GM18873 (cell line): ENCODE measurements at regions not wholly inside any gene's neighbourhood (a gene's known extent, or its start where the extent isn't known, plus 50 kb on each side); places are given as distances from the start of the nearest gene placed in this dataset.
"Not testable (repeated sequence)": the region's sequence is repeated elsewhere in the genome, so short reads cannot be mapped to it uniquely, and the experiment has no call there.

Source experiments
- ATAC-seq: cut with Tn5 transposase; IDR thresholded peaks from one replicate; pipeline ENCODE4 v1.9.1; 2021; ENCODE audit warnings: mild to moderate bottlenecking, moderate library complexity, moderate number of reproducible peaks; ENCODE audit not compliant: unreplicated experiment, low FRiP score

DNA sequence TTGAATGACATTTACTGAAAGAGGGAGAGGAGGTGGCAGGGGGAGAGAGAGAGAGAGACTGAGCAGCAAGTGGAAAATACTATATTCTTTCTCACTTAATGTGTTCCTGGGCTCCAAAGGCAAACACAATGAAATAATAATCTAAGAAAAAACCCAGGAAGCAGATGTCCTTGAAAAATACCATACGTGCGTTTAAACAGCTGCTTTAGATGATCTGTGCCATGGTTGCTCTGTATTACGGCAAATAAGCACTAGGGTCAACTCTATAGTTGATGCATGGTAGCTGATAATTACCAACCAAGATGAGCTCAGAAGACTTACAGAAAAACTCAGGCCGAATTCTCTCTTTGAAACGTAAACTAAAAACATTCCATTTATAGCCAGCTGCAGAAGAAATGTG, 410.3 kb upstream of the TBL1XR1 start:
- ATAC-seq: no peak

DNA sequence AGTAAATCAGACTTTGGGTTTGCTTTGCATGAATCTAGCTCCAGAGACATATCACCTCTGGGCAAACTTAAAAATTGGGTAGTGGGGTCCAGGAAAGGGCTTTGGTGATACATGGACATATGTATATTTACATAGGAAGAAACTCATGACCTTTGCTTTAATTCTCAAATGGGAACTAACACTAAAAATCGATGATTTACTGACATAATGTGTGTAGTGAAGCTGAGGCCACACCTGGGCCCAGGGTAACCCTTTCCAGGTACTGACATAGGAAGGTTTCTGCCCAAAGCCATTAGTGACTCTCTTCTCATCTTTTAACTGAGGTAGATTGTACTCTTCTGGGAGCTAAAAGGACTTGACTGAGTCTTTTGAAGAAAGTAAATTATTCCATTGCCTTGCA, 411.2 kb upstream of the TBL1XR1 start:
- ATAC-seq: no peak

DNA sequence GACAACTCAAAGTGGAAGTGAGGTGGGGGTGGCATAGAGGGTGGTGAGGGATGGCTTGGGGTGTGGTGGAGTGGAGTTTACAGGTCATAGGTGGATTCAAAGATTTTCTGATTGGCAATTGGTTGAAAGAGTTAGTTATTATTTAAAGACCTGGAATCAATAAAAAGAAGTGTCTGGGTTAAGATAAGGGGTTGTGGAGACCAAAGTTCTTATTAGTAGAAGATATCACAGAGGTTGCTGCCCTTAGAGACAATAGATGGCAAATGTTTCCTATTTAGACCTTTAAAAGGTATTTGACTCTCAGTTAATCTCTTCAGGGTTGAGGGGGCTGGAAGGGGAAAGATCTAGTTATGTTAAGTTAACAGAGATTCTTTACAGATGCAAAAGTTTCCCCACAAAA, 412.3 kb upstream of the TBL1XR1 start:
- no peak for ATAC-seq

DNA sequence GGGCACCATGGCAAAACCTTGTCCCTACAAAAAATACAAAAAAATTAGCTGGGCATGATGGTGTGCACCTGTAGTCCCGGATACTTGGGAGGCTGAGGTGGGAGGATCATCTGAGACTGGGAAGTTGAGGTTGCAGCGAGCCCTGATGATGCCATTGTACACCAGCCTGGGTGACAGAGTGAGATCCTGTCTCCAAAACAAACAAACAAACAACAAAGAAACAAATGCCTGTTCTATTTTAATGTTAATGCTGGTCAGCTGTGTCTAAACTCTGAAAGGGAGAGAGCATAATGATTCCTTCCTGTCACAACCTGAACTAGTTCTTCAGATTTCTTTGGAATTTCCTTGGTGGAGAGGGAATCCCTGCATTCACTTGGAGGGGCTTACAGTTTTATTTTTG, 413.0 kb upstream of the TBL1XR1 start:
- no peak for ATAC-seq

DNA sequence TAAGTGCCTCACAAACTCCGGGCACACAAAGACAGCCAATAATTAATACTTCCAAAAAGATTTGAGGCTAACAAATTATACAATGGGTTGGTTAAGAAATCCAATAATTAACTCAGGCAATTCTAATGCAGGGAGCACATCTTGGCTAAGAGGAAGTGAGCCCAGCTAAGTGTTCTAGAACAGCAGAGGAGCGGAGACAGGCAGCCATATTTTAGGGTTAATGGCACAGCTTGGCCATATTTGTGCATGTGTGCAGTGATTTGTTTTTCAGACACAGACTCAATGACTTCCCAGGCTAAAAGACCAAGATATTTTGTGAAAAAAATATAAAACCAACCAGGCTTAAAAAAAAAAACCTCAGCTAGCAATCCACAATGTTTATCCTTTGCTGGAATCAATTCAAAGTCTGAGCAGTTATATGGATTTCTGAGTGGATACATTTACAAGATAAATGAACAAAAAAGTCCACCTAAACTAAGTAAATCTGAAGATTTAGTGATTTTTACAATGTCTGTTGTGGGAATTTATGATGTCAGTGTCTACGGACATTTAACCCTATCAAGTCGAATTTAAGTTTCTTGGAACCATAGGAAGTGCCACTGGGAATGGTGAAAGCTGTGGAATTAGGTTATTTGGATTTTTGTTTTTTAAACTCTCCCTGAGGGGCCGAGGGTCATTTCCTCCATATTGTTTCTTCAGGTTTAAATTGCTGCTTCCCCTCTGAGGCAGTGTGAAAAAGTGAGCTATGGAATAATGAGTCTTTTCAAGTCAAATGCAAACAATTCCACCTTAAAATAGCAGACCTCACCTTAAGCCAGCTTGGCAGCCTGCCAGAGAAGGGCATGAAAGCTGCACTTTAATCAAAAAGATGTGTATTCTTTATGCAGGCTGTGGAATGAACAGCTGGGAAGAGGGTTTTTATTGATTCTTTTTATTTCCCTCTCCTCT, 413.7 kb upstream of the TBL1XR1 start:
- ATAC-seq: no peak

DNA sequence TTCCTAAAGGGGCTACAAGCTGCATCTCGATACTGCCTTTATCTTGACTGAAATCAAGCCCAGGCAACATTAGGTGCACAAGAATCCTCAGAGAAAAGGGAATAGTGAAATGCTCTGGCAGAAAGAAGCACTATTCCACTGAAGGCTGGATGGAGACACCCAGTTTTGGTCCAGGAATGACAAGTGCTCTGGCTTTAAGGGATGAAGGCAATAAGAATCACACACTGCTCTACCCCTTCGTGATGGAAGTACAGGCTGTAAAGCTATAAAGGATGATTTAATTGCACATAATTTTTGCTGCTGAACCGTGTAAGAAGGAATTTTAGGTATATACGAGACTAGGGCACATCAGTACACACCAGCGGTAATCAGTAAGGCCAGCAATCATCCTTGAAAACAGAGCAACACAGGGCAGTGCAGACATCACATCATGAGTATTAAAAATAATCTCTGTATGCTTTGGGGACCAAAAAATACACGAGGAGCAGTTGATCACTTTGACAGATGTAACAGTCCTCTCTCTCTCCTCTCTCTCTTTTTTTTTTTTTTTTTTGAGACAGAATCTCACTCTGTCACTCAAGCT, 414.6 kb upstream of the TBL1XR1 start:
- no peak for ATAC-seq

DNA sequence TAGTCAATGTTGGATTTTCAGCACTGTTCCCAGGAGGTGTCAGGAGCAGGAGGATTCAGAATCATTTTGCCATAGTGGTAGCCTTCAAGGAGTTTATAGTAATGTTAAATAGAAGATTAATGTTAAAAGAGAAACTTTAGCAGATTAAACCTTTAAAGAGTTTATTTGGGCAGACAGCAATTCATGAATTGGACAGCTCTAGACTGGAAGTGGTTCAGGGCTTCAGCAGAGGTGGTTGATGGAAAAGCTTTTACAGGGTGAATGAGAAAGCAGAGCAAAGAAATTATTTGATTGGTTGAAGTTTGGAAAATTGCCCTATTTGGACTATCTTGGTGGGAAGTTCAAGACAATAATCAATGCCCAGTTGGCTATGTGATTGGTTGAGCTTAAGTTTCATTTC, 416.6 kb upstream of the TBL1XR1 start:
- no peak for ATAC-seq

DNA sequence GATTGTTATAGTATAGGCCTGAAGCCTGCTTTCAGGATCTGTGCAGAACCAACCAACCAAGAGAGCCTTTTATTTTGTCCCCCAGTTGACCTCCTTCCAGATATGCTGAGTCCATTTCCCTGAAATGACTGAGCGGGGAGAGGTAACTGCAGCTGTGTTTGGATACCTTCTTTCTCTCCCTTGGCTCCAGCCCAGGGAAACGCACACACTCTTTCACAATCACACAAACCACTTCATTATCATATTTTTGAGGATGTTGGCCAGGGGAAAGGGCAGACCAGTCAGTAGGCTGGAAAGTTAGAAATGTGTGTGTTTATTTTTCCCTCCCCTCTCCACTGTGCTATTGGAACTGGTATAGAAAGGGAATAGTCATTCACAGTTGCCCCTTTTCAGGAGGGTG, 417.7 kb upstream of the TBL1XR1 start:
- no peak for ATAC-seq

DNA sequence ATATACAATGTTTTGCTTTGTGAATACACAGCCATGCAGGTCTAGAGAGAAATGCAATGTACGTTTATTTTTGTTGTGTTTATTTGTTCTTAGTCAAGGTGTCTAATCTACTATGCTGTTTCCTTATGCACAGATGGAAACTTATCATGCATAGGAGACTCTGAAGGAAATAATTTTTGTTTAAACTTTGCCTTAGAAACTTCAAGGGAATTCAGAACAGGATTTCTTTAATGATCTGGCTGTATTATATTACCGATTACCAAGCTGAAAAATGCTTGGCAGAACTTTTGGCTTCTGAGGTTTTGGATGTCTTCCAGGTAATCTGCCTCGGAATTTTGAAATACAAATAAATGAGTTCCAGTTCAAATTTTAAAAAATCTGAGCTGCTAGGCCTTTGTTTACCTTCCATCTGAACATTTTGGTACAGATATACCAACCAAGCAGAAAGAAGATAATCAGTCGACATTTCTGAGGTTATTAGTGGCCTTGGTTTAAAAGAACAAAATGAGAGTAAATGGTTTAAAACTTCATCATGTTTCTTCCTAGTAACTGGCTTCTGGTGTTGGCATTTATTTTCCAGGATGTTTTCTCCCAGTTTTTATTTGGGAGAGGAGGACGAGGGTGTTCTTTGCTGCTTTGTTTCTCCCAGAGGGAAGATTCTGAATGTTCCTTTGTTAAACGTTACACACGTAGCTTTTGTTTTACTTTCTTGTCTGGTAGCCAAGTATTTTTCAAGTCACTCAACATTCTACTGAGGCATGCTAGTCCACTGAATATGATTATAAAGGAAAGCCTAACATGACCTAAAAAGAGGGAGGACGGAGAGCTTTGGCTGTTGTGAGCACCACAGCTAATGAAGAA, 421.8 kb upstream of the TBL1XR1 start:
- no peak for ATAC-seq

DNA sequence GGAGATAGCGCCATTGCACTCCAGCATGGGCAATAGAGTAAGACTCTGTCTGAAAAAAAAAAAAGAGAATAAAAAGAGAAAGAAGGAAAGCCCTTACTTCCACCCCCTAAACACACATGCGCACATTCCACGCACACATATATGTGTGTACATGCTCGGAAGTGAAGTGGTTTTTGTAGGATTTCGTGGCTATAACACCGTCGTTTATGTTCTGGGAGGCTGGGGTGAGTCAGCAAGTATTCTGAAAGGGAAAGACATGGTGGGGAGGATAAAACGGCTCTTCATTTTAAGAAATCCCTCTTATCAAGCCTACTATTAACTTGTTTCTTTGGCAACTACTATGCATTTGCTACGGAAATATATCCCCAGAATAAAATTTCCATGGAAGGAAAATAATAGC, 422.8 kb upstream of the TBL1XR1 start:
- no peak for ATAC-seq

DNA sequence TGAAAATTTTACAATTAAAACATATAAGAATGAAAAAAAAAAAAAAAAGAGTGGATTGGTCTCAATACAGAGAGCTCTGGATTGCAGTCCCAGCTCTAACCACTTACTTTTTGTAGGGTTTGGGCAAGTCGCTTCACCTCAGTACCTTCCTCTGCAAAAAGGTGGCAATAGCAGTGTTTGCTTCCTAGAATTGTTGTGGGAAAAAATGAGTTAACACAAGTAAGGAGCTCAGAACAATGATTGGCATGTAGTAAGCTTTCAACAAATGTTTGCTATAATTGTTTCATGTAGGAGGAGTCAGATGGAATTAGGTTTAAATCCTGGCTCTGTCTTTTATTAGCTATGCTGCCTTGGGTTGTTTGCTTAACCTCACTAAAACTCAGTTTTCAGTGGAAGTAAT, 425.2 kb upstream of the TBL1XR1 start:
- ATAC-seq: no peak

DNA sequence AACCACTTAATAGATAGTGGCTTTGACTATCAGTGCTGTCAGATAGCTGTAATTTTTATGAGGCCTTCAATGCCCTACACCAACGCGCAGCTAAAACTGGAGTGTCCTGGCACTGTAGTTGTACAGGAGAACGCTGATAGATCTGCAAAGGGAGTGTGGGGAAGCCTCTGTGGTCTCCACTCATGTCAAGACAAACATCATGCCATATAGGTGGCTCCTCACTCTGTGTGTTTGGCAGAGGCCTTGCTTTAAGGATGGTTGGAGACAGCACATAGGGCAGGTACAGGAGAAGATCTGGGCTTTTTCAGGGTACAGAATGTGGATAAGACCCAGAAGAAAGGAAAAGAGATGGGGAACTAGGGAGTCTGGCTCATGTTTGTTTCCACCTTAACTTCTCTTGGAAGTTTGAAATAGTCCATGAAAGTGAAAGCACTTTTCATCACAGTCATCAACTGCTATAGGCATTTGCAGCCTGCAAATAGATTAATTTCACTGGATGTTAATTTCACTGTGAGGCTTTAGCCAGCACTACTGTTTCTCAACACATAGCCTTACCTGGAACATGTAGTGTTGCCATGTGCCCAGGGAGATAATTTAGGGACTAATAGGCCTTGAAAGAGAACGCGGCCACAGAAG, 425.8 kb upstream of the TBL1XR1 start:
- no peak for ATAC-seq

DNA sequence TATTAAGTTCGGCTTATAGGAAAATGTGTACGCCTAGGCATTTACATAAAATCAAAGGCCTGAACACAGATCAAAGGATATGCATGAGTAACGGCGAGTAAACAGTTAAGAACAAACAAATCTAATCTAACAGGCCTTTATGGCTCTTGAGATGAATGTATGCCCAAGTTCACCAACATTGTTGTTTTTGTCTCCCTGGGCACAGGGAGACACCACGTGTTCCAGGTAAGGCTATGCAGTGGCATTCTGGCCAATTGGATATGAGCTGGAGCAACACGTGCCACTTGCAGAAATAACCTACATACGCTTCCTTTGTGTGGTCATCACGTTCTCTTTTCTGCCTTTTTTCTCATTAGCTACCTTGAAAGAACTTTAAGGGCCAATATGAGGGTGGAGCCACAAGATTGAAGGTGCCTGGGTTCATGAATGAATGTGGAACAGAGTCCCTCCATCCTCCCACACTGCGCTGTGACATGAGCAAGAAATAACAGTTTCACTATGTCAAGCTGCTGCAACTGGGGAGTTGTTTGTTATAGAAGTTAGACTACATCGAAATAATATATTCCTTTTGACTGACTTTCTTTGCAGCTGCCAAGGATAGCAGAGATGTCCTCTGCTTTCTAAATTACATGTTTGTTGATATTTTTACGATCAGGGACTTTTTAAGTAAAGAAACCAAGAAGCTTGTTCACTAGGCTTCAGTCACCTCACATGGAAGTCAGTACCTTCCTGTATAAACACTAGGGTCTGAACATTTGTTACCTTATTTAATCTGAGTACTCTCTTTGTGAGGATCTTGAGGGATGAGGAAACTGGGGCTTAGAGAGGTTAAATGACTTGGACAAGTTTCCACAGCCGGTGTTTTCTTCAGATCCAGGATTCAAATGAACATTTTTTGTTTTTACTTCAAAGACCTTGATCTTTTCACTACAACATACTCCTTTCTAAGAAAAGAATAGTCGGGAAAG, 427.5 kb upstream of the TBL1XR1 start:
- ATAC-seq: no peak

DNA sequence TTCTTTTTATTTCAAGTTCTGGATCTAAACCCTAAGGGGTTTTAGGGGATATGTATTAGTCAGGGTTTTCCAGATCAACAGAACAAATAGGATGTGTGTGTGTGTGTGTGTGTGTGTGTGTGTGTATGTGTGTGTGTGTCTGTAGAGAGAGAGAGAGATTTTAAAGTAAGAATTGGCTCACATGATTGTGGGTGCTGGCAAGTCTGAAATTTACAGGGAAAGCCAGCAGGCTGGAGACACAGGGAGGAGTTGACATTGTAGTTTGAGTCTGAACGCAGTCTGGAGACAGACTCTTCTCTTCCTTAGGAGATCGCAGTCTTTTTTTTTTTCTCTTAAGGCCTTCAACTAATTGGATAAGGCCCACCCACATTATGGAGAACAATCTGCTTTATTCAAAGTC, 428.8 kb upstream of the TBL1XR1 start:
- ATAC-seq: no peak

DNA sequence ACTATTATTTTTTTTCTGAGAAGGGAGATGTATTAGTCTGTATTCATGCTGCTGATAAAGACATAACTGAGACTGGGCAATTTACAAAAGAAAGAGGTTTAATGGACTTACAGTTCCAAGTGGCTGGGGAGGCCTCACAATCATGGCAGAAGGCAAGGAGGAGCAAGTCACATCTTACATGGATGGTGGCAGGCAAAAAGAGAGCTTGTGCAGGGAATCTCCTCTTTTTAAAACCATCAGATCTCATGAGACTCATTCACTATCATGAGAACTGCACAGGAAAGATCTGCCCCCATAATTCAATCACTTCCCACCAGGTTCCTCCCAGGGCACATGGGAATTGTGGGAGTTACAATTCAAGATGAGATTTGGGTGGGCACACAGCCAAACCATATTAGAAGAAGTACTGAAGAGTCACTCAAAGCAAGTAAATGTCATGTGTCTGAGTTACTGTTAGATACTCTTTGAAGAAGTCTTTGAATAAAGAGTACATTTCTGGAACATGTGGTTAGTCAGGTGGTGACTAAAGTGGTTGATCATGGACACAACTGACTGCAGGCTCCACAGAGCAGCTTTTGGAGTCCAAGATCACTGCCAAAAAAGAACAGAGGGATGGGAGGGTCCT, 430.9 kb upstream of the TBL1XR1 start:
- ATAC-seq: not testable (repeated sequence)

DNA sequence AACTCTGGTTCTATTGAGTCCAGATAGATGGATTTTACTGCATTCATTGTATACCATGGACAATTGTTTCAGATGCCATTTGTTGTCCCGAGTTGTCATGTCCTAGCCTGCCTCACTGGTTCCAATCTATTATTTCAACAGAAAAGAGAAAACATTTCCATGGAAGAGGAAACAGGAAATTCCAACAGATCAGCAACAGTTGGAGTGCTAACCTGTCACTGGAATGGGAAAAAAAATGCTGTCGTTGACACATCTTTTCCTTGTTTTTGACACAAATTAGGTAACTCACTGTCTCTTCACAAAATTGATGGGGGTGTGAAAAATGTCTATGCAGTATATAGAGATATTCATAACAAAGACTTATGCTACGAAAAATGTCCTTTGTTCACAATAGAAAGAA, 432.0 kb upstream of the TBL1XR1 start:
- ATAC-seq: no peak

DNA sequence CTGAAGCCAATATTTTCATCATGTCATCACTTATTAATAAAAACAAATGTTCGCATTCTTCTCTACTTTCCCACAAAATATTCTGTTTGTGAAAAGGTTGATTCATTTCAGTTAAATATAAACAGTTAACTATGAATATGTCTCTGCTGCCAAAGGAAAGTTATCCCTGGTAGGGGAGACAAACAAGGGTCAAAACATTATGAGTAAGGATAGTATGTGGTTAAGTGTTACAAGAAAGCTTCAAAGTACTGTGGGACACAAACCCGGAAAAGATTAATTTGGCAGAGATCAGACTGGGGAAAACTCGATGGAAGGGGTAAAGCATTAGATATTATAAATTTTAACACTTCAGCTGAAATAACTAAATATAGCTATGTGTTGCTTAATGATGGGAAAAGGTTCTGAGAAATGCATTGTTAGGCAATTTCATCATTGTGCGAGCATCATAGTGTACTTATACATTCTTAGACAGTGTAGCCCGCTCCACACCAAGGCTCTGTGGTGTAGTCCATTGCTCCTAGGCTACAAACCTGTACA, 436.5 kb upstream of the TBL1XR1 start:
- ATAC-seq: no peak

DNA sequence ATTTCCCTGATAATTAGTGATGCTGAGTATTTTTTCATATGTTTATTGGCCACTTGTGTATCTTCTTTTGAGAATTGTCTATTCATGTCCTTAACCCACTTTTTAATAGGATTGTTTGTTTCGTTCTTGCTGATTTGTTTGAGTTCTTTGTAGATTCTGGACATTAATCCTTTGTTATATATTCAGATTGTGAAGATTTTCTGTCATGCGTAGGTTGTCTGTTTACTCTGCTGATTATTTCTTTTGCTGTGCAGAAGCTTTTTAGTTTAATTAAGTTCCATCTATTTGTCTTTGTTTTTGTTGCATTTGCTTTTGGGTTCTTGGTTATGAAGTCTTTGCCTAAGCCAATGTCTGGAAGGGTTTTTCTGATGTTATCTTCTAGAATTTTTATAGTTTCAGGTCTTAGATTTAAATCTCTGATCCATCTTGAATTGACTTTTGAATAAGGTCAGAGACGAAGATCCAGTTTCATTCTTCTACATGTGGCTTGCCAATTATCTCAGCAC, 438.4 kb upstream of the TBL1XR1 start:
- ATAC-seq: not testable (repeated sequence)
